GM18505 (cell line): ENCODE measurements at regions not wholly inside any gene's neighbourhood (a gene's known extent, or its start where the extent isn't known, plus 50 kb on each side); places are given as distances from the start of the nearest gene placed in this dataset.
"Not testable (repeated sequence)": the region's sequence is repeated elsewhere in the genome, so short reads cannot be mapped to it uniquely, and the experiment has no call there.

ENCODE experiments used
- ATAC-seq: cut with Tn5 transposase; IDR thresholded peaks from one replicate; pipeline ENCODE4 v1.9.1; 2021; ENCODE audit not compliant: unreplicated experiment
- POLR2A ChIP-seq: IDR thresholded peaks from 4 replicates; pipeline ENCODE4 v1.6.1; 2011; ENCODE audit warnings: borderline replicate concordance; ENCODE audit not compliant: insufficient read depth, insufficient read length; ENCODE audit errors: extremely low read depth

DNA sequence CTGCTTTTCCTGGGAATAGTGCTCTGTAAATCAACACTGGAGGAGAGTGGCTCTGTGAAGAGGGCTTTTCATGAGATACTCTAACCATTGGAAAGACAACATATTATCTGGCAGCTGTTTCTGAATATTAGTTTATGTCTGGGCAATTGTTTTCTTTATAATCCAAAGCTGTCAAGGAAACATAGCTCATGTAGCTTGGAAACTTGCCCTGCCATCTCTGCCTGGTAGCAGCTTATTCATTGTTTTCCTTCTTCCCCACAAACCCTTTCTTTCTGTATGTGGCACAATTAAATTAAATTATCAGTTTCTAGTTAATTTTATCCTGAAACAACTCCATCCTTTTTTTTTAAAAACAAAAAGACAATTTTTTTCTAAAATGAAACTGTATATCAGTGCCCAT, 160.0 kb downstream of the EDEM1 start:
- no peak for ATAC-seq
- no peak for TF ChIP-seq POLR2A

DNA sequence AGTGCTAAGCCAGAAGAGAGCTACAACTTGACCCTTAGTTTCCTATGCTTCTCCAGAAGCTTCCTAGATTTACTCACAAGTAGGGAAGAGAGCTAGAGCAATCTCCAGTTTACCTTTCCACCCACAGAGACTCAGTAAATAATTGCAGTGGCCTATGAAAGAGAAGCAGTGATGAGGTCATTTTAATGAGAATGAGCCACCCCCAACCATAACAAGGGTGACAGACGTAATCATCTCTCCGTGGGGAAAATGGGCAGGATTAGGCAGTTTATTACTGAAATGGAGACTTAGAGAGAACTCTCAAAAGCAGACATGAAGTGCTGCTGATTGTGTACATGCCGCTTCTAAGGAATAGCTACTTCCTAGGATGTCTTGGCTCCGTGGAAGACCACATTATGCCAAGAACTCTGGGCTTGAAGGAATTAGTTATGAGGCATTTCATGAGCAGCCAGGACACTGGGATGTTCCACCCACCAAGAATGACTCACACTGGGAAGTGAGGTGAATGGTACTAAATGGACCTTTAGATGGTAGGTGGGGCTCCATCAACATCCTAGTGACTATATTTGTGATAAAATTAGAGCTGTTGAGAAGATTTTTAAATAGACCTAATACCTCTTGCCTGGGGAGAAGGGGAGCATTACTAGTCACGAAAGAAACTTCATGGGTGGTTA, 160.9 kb downstream of the EDEM1 start:
- ATAC-seq = no peak

DNA sequence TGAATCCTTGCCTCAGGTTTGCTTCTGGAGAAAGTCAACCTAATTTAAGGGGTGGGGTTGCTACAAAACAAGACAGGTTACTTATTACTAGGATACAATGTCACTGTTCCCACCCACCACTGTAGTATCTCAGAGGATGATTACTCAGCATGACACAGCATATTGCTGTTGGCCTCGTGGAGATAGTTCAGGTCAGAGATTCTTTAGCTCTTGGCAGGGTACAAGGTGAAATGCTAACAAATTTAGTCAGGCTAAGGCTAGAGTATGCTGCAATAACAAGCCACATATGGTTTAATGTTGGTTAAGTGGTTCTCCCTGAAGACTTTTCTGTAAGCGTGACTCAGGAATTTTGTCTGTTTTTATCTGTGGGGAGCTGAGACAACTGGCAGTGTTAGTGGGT, 161.8 kb downstream of the EDEM1 start:
- no peak for TF ChIP-seq POLR2A
- no peak for ATAC-seq

More for the DNA sequence above, 160.9 kb downstream of the EDEM1 start:
- no peak for TF ChIP-seq POLR2A

DNA sequence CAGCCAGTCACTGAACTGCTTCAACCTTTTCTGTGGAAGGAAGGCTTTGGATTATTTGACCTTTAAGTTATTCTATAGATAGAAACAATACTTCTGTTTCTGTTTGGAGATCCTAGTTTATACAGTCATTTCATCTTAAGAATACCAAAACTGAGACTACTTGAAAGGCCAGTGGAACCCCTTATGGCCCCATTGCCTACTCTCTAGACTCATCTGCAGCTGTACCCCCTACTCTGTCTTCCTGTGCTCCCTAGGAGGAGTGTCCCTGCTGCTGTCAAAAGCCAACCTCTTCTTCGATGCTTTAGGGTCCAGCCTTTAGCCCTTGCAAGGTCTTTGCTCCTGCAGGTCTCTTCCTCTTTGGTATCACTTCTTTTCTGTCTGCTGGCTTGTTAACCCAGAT, 169.6 kb downstream of the EDEM1 start:
- ATAC-seq = no peak
- TF ChIP-seq POLR2A = no peak

DNA sequence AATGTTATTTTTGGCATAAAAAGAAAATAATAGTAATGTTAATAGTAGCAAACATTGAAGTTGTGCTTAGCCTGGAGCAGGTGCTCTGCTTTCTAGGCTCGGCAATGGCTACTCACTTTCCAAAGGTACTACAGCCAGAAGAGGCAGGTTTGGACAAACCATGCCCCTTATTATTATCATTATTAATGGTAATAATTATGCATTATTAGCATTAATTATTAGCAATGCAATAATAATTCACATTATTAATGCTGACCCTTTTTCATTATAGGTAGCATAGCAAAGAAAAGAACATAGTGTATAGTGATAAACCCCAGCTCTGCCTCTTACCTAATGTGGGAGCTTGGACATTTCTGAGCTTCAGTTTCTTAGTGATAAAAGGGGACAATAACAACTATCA, 171.4 kb downstream of the EDEM1 start:
- no peak for TF ChIP-seq POLR2A
- ATAC-seq = no peak

DNA sequence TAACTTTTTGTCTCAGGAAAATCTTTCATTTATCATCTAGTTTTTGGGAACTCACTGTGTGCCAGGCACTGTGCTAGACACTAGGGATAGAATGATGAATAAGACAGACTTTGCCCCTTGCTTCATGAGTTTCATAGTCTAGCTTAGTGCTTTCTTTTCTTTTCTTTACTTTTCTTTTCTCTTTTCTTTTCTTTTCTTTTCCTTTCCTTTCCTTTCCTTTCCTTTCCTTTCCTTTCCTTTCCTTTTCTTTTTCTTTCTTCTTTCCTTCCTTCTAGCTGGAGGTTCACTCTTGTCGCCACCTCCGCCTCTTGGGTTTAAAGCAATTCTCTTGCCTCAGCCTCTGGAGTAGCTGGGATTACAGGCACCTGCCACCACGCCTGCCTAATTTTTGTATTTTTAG, 172.9 kb downstream of the EDEM1 start:
- no peak for TF ChIP-seq POLR2A
- ATAC-seq = no peak

DNA sequence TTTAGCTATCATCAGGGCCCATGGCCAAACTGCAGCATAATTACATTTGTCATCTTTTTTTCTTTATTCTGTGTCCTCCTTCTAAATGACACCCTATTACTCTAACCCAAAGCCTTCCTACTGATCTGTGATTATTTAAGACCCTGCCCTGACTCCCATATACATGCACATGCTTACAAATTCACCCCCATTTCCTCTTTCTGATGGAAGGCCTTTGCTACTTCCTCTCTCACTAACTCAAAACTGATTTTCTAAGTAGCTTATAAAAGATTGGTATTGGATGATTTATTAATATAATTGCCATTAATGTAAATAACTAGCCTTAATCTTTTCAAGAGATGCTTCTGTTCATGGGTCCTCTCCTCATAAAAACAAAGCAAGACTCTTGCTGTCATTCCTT, 179.2 kb downstream of the EDEM1 start:
- TF ChIP-seq POLR2A = no peak
- ATAC-seq = no peak

DNA sequence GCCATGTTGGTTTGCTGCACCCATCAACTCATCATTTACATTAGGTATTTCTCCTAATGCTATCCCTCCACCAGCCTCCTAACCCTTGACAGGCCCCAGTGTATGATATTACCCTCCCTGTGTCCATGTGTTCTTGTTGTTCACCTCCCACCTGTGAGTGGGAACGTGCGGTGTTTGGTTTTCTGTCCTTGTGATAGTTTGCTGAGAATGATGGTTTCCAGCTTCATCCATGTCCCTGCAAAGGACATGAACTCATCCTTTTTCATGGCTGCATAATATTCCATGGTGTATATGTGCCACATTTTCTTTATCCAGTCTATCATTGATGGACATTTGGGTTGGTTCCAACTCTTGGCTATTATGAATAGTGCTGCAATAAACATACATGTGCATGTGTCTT, 184.0 kb downstream of the EDEM1 start:
- ATAC-seq = not testable (repeated sequence)

DNA sequence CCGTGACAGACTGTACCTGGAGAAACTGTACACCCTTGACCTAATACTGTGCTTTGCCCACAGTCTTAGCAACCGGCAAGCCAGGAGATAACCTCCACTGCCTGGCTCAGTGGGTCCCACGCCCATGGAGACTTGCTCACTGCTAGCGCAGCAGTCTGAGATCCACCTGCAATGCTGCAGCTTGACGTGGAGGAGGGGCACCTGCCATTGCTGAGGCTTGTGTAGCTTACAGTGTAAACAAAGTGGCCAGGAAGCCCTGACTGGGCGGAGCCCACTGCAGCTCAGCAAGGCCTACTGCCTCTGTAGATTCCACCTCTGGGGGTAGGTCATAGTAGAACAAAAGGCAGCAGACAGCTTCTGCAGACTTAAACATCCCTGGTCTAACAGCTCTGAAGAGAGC, 189.3 kb downstream of the EDEM1 start:
- no peak for TF ChIP-seq POLR2A
- no peak for ATAC-seq

DNA sequence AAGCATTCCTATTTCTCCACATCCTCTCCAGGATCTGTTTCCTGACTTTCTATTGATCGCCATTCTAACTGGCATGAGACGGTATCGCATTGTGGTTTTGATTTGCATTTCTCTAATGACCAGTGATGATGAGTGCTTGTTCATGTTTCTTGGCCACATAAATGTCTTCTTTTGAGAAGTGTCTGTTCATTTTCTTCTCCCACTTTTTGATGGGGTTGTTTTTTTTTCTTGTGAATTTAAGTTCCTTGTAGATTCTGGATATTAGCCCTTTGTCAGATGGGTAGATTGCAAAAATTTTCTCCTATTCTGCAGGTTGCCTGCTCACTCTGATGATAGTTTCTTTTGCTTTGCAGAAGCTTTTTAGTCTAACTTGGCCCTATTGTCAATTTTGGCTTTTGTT, 191.8 kb downstream of the EDEM1 start:
- not testable (repeated sequence) for ATAC-seq

DNA sequence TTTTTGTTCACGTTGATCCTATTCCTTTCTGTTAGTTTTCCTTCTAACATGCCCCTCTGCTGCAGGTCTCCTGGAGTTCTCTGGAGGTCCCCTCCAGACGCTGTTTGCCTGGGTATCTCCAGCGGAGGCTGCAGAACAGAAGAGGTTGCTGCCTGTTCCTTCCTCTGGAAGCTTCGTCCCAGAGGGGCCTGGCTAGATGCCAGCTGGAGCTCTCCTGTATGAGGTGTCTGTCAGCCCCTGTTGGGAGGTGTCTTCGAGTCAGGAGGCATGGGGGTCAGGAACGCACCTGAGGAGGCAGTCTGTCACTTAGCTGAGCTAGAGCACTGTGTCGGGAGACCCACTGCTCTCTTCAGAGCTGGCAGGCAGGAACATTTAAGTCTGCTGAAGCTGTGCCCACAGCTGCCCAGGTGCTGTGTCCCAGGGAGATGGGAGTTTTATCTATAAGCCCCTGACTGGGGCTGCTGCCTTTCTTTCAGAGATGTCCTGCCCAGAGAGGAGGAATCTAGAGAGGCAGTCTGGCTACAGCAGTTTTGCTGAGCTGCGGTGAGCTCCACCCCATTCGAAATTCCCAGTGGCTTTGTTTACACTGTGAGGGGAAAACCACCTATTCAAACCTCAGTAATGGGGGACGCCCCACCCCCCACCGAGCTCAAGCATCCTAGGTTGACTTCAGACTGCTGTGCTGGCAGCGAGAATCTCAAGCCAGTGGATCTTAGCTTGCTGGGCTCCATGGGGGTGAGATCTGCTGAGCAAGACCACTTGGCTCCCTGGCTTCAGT, 196.2 kb downstream of the EDEM1 start:
- not testable (repeated sequence) for ATAC-seq

DNA sequence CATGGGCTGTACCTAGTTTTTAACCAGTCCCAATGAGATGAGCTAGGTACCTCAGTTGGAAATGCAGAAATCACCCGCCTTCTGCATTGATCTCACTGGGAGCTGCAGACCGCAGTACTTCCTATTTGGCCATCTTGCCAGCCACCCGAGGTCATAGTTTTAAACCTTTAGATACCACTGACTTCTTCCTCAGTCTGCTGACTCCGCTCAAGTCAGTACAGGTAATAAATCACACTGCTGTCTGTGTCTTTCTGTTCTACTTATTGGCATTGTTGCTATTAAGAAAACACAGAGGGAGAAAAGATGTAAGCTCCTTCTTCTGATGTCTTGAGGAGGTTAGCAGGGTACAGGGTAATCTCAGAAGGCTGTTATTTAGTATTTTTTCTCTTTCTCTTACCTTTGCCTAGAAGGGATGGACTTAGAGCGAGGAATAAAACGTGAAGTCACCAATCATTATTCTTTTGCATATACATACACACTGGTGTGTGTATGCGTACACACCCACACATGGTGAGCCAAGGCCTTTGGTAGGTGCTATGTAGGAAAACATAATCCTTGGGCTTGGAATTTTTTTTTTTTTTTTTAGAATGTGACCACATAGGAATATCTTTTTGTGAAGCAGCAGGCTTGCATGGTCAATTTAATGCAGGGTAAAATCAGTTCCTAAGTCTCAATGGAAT, 197.2 kb downstream of the EDEM1 start:
- ATAC-seq = no peak
- TF ChIP-seq POLR2A = no peak

DNA sequence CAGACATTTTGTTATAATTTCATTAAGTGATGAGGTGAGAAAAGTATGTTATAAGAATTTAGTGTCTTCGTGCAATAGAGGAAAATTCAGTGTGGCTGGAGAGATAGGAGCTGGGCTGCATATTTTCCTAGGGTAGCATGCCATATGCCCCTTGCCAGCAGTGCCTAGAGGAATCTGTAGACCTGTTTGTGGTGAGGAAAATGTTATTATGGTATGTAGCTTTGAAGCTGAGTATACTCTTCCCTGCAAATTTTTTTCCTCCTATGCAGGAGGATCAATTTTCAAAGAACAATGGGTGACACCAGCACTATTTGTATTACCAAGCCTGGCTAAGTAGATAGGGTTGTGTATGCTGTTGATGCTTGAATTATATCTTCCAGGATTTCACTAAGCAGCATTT, 200.6 kb downstream of the EDEM1 start:
- TF ChIP-seq POLR2A = no peak
- ATAC-seq = no peak

DNA sequence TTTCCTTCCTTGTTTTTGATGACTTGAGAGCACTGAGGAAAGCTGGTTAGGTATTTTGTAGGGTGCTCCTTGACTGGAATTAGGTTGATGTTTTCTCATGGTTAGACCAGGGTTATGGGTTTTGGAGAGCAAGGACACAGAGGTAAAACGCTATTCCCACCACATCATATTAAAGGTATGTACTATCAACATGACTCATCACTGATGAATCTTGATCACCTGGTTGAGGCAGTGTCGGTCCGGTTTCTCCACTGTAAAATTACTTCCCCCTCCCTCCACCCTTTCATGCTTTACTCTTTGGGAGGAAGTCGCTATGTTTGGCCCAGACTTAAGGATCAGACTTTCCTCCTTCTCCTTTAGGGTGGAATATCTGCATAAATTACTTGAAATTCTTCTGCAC, 201.6 kb downstream of the EDEM1 start:
- TF ChIP-seq POLR2A = no peak
- ATAC-seq = no peak
